GM21526 (cell line): ENCODE measurements at regions not wholly inside any gene's neighbourhood (a gene's known extent, or its start where the extent isn't known, plus 50 kb on each side); places are given as distances from the start of the nearest gene placed in this dataset.
"Not testable (repeated sequence)": the region's sequence is repeated elsewhere in the genome, so short reads cannot be mapped to it uniquely, and the experiment has no call there.

Experiments
- ATAC-seq: cut with Tn5 transposase; IDR thresholded peaks from one replicate; pipeline ENCODE4 v1.9.1; 2021; ENCODE audit warnings: moderate library complexity; ENCODE audit not compliant: unreplicated experiment, low FRiP score

- no peak for ATAC-seq
Observed at GRCh38 chr10:22158426-22158825, 59.4 kb downstream of the EBLN1 start.

- no peak for ATAC-seq
Observed at GRCh38 chr10:22156750-22157149, 61.1 kb downstream of the EBLN1 start.

GRCh38 chr10:22152403-22152802 is 65.4 kb downstream of the EBLN1 start:
- ATAC-seq: no peak

- no peak for ATAC-seq
Observed at GRCh38 chr10:22150842-22151241, 67.0 kb downstream of the EBLN1 start.

- ATAC-seq: no peak
Observed at GRCh38 chr10:22148961-22149360, 68.9 kb downstream of the EBLN1 start.

- not testable (repeated sequence) for ATAC-seq
Observed at GRCh38 chr10:22145873-22146272, 71.9 kb downstream of the EBLN1 start.

GRCh38 chr10:22137542-22137941 is 80.3 kb downstream of the EBLN1 start:
- no peak for ATAC-seq

GRCh38 chr10:22135591-22135990 is 82.2 kb downstream of the EBLN1 start:
- no peak for ATAC-seq

GRCh38 chr10:22133749-22134624 is 83.8 kb downstream of the EBLN1 start:
- ATAC-seq: peak; percentile 69

GRCh38 chr10:22130824-22131223 is 87.0 kb downstream of the EBLN1 start:
- not testable (repeated sequence) for ATAC-seq

GRCh38 chr10:22129612-22130011 is 88.2 kb downstream of the EBLN1 start:
- ATAC-seq: not testable (repeated sequence)

GRCh38 chr10:22121181-22121580 is 96.6 kb downstream of the EBLN1 start:
- ATAC-seq: not testable (repeated sequence)

- ATAC-seq: not testable (repeated sequence)
Observed at GRCh38 chr10:22120072-22120471, 97.7 kb downstream of the EBLN1 start.

GRCh38 chr10:22119575-22119974 is 98.2 kb downstream of the EBLN1 start:
- not testable (repeated sequence) for ATAC-seq

GRCh38 chr10:22111705-22112104 is 106.1 kb downstream of the EBLN1 start:
- no peak for ATAC-seq

GRCh38 chr10:22111260-22111659 is 106.6 kb downstream of the EBLN1 start:
- ATAC-seq: no peak

GRCh38 chr10:22110761-22111160 is 107.1 kb downstream of the EBLN1 start:
- ATAC-seq: no peak

GRCh38 chr10:22105270-22105669 is 101.7 kb upstream of the DNAJC1 start:
- no peak for ATAC-seq

- ATAC-seq: no peak
Observed at GRCh38 chr10:22103701-22104470, 100.4 kb upstream of the DNAJC1 start.

GRCh38 chr10:22097696-22098095 is 94.2 kb upstream of the DNAJC1 start:
- ATAC-seq: no peak

- not testable (repeated sequence) for ATAC-seq
Observed at GRCh38 chr10:22091260-22091659, 87.7 kb upstream of the DNAJC1 start.

- no peak for ATAC-seq
Observed at GRCh38 chr10:22087402-22087738, 83.8 kb upstream of the DNAJC1 start.
